ENCODE measurements at regions not wholly inside any gene's neighbourhood (a gene's known extent, or its start where the extent isn't known, plus 50 kb on each side); places are given as distances from the start of the nearest gene placed in this dataset.
"Not testable (repeated sequence)": the region's sequence is repeated elsewhere in the genome, so short reads cannot be mapped to it uniquely, and the experiment has no call there.

- TF ChIP-seq, protein P1, sequence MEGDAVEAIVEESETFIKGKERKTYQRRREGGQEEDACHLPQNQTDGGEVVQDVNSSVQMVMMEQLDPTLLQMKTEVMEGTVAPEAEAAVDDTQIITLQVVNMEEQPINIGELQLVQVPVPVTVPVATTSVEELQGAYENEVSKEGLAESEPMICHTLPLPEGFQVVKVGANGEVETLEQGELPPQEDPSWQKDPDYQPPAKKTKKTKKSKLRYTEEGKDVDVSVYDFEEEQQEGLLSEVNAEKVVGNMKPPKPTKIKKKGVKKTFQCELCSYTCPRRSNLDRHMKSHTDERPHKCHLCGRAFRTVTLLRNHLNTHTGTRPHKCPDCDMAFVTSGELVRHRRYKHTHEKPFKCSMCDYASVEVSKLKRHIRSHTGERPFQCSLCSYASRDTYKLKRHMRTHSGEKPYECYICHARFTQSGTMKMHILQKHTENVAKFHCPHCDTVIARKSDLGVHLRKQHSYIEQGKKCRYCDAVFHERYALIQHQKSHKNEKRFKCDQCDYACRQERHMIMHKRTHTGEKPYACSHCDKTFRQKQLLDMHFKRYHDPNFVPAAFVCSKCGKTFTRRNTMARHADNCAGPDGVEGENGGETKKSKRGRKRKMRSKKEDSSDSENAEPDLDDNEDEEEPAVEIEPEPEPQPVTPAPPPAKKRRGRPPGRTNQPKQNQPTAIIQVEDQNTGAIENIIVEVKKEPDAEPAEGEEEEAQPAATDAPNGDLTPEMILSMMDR (optimal IDR thresholded peaks at IDR 0.05 in 1 of 3, IDR thresholded peaks at IDR 0.05 in 1 of 3, conservative IDR thresholded peaks at IDR 0.05 in 1 of 3; ENCODE audit: extremely low read depth in 1 of 3, insufficient read depth in 2 of 3, low read length in 3 of 3) = not testable (repeated sequence)
- TF ChIP-seq EZH2 (IDR thresholded peaks at IDR 0.05; ENCODE audit: low read length) = not testable (repeated sequence)
These were observed 532.8 kb upstream of the NRP1 start for GRCh38 chr10:33867199-33867789.

Measured in keratinocyte (primary cell).